ENCODE measurements at regions not wholly inside any gene's neighbourhood (a gene's known extent, or its start where the extent isn't known, plus 50 kb on each side); places are given as distances from the start of the nearest gene placed in this dataset.

- DNase-seq (ENCODE audit: low spot score): no peak
These were observed 632.5 kb upstream of the GNPDA2 start for GRCh38 chr4:45358573-45359506.

GRCh38 chr4:45353161-45353560 is 626.8 kb upstream of the GNPDA2 start:
- no peak for DNase-seq (ENCODE audit: low spot score)

GRCh38 chr4:45350438-45350837 is 624.1 kb upstream of the GNPDA2 start:
- no peak for DNase-seq (ENCODE audit: low spot score)

GRCh38 chr4:45349859-45350258 is 623.5 kb upstream of the GNPDA2 start:
- no peak for DNase-seq (ENCODE audit: low spot score)

- DNase-seq (ENCODE audit: low spot score): no peak
These were observed 620.6 kb upstream of the GNPDA2 start for GRCh38 chr4:45346816-45347435.

GRCh38 chr4:45345558-45345957 is 619.2 kb upstream of the GNPDA2 start:
- DNase-seq (ENCODE audit: low spot score): no peak

- no peak for DNase-seq (ENCODE audit: low spot score)
These were observed 605.4 kb upstream of the GNPDA2 start for GRCh38 chr4:45331802-45332201.

GRCh38 chr4:45327544-45327943 is 601.2 kb upstream of the GNPDA2 start:
- DNase-seq (ENCODE audit: low spot score): no peak

GRCh38 chr4:45324455-45325417 is 598.4 kb upstream of the GNPDA2 start:
- DNase-seq (ENCODE audit: low spot score): no peak

GRCh38 chr4:45323453-45324058 is 597.2 kb upstream of the GNPDA2 start:
- DNase-seq (ENCODE audit: low spot score): no peak

- DNase-seq (ENCODE audit: low spot score): no peak
These were observed 591.4 kb upstream of the GNPDA2 start for GRCh38 chr4:45317739-45318138.

GRCh38 chr4:45317276-45317675 is 590.9 kb upstream of the GNPDA2 start:
- no peak for DNase-seq (ENCODE audit: low spot score)

GRCh38 chr4:45316257-45316656 is 589.9 kb upstream of the GNPDA2 start:
- DNase-seq (ENCODE audit: low spot score): no peak

- no peak for DNase-seq (ENCODE audit: low spot score)
These were observed 576.5 kb upstream of the GNPDA2 start for GRCh38 chr4:45302828-45303227.

GRCh38 chr4:45294464-45294863 is 568.1 kb upstream of the GNPDA2 start:
- DNase-seq (ENCODE audit: low spot score): no peak

GRCh38 chr4:45293335-45293734 is 567.0 kb upstream of the GNPDA2 start:
- no peak for DNase-seq (ENCODE audit: low spot score)

GRCh38 chr4:45292844-45293243 is 566.5 kb upstream of the GNPDA2 start:
- no peak for DNase-seq (ENCODE audit: low spot score)

- DNase-seq (ENCODE audit: low spot score): no peak
These were observed 558.2 kb upstream of the GNPDA2 start for GRCh38 chr4:45284400-45285085.

- DNase-seq (ENCODE audit: low spot score): no peak
These were observed 557.0 kb upstream of the GNPDA2 start for GRCh38 chr4:45283352-45283751.

- DNase-seq (ENCODE audit: low spot score): no peak
These were observed 553.8 kb upstream of the GNPDA2 start for GRCh38 chr4:45280121-45280520.

- DNase-seq (ENCODE audit: low spot score): no peak
These were observed 549.5 kb upstream of the GNPDA2 start for GRCh38 chr4:45275862-45276261.
